BJ (cell line): ENCODE measurements at regions not wholly inside any gene's neighbourhood (a gene's known extent, or its start where the extent isn't known, plus 50 kb on each side); places are given as distances from the start of the nearest gene placed in this dataset.
"Not testable (repeated sequence)": the region's sequence is repeated elsewhere in the genome, so short reads cannot be mapped to it uniquely, and the experiment has no call there.

Experiments
- CTCF ChIA-PET: fragments of 350-600 bp; formaldehyde crosslinking; extraction: SDS; loops from one replicate; lab custom pipeline; 2021; ENCODE audit warnings: antibody characterized with exemption, inconsistent platforms; lab: Yijun Ruan, JAX
- POLR2A ChIA-PET: fragments of 300-600 bp; sonication (Branson Sonifier 250); formaldehyde crosslinking; extraction: SDS; loops from one replicate; lab custom pipeline; 2021; ENCODE audit warnings: antibody characterized with exemption; lab: Charles Lee
- DNase-seq: peaks from one replicate; pipeline ENCODE4 v3.0.0-alpha.2; 2011; ENCODE audit warnings: low read depth
- H3K27me3 ChIP-seq: 2 replicates; pipeline ENCODE4 v1.6.0; 2011; ENCODE audit warnings: low read length; ENCODE audit not compliant: control insufficient read depth, insufficient read depth
- H3K36me3 ChIP-seq: 2 replicates; pipeline ENCODE4 v1.5.1; 2011; ENCODE audit warnings: low read length; ENCODE audit not compliant: control insufficient read depth, insufficient read depth
- H3K4me3 ChIP-seq: 2 replicates; pipeline ENCODE4 v1.5.1; 2011; ENCODE audit warnings: low read depth, mild to moderate bottlenecking, control low read depth, low read length
- TF ChIP-seq, protein P1 (sequence below): IDR thresholded peaks from 2 replicates; pipeline ENCODE4 v1.5.1; 2011; ENCODE audit warnings: low read depth, mild to moderate bottlenecking, control low read depth, inconsistent platforms, low read length, moderate library complexity; ENCODE audit not compliant: insufficient read depth

DNA sequence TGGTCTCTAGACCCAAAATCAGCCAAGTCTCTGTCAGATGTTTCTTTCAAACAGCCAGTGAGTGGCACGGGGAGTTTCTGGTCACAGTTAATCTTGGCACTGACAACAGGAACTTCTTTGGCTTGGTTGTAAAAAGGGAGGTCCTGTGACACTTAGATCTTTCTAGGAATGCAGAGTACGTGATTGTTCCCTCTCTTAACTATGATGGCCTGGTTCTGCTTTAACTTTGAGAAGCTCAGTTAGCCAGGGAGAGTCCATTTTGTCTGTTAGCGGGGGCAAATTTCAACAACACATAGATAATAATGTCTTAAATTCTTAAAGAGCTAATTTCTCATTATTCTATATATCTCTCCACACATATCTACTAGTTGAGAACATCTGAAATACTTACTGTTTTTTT is 344.5 kb upstream of the LRRTM4 start:
- CTCF ChIA-PET = interaction anchor here (0.6 to 1.1 kb wide), 2 partner anchors 109 to 989 kb away, joined by 3 to 5 read pairs; no protein-coding TSS in a partner anchor
- Histone ChIP-seq H3K36me3 (no peaks in the 10 kb centered on the region), H3K27me3 (no peaks in the 10 kb centered on the region), H3K4me3 (no peak overlapping the region)
- POLR2A ChIA-PET = no interaction called here
- TF ChIP-seq, protein P1, sequence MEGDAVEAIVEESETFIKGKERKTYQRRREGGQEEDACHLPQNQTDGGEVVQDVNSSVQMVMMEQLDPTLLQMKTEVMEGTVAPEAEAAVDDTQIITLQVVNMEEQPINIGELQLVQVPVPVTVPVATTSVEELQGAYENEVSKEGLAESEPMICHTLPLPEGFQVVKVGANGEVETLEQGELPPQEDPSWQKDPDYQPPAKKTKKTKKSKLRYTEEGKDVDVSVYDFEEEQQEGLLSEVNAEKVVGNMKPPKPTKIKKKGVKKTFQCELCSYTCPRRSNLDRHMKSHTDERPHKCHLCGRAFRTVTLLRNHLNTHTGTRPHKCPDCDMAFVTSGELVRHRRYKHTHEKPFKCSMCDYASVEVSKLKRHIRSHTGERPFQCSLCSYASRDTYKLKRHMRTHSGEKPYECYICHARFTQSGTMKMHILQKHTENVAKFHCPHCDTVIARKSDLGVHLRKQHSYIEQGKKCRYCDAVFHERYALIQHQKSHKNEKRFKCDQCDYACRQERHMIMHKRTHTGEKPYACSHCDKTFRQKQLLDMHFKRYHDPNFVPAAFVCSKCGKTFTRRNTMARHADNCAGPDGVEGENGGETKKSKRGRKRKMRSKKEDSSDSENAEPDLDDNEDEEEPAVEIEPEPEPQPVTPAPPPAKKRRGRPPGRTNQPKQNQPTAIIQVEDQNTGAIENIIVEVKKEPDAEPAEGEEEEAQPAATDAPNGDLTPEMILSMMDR = no peak
- no peak for DNase-seq

DNA sequence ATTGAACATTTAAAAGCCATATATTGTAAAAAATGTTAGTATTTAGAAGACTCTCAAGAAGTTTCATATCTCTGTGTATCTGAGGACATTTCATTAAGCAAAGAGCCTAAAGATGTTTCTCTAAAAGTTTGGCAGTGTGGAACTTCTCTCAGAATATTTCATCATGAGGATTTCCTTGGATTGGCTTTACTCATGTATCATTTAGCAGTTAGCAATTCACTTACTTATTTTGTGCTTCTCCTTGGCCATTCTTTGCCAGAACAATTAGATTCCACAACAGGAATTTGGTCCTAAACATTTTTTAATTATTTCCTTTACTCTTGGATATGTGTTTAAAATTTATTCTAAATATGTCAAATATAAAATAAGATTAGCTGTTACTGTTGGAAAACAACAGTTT is 345.0 kb upstream of the LRRTM4 start:
- DNase-seq = no peak
- CTCF ChIA-PET = no interaction called here
- POLR2A ChIA-PET = no interaction called here
- TF ChIP-seq, protein P1 = no peak
- no peak overlapping the region for H3K4me3 ChIP-seq
- H3K36me3 ChIP-seq = no peaks in the 10 kb centered on the region
- H3K27me3 ChIP-seq = no peaks in the 10 kb centered on the region

DNA sequence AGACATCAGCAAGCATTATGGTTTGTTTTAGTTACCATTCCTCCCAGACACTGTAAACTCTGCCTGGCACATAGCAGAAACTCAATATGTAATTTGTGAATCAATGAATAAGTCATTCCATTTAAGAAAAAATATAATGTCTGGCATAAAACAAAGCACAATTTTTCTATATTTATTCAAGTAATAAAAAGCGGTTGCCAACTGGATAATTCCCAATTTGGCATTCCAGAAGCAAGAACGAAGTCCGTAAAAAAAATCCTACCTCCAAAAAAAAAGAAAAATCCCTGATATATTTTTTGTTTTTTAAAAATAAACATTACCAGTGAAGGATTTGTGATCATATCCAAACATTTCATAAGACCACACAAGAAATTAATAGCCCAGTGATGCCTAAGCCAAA is 351.3 kb upstream of the LRRTM4 start:
- Histone ChIP-seq H3K36me3 (no peaks in the 10 kb centered on the region), H3K27me3 (no peaks in the 10 kb centered on the region), H3K4me3 (no peak overlapping the region)
- POLR2A ChIA-PET = no interaction called here
- CTCF ChIA-PET = no interaction called here
- no peak for DNase-seq
- TF ChIP-seq, protein P1 = no peak

DNA sequence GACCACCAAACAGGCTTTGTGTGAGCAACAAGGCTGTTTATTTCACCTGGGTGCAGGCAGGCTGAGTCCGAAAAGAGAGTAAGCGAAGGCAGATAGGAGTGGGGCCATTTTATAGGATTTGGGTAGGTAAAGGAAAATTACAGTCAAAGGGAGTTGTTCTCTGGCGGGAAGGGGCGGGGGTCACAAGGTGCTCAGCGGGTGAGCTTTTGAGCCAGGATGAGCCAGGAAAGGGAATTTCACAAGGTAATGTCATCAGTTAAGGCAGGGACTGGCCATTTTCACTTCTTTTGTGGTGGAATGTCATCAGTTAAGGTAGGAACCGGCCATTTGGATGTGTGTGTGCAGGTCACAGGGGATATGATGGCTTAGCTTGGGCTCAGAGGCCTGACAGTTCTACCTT is 378.0 kb upstream of the LRRTM4 start:
- H3K4me3 ChIP-seq, DNase-seq, H3K27me3 ChIP-seq, POLR2A ChIA-PET, H3K36me3 ChIP-seq, CTCF ChIA-PET: not testable (repeated sequence)

DNA sequence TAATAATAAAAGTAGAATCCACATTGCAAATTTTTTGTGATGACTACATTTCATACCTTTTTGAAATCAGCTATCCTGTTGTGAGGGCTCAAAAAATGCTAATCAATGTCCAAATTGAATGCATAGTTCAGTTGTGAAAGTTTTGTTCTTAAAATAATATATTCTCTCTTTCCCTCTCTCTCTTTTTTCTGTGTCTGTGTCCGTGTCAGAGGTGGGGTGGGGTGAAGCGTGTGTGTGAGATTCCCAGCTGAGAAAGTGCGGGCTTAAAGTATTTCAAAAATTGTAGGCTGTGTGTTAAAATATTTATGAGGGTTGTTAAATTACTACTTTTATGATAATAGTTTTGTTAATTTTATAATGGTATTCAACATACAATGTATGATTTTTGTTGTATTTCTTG is 388.0 kb upstream of the LRRTM4 start:
- TF ChIP-seq, protein P1 = no peak
- H3K27me3 ChIP-seq = no peaks in the 10 kb centered on the region
- no peak overlapping the region for H3K4me3 ChIP-seq
- POLR2A ChIA-PET = no interaction called here
- no peaks in the 10 kb centered on the region for H3K36me3 ChIP-seq
- DNase-seq = no peak
- CTCF ChIA-PET = no interaction called here

DNA sequence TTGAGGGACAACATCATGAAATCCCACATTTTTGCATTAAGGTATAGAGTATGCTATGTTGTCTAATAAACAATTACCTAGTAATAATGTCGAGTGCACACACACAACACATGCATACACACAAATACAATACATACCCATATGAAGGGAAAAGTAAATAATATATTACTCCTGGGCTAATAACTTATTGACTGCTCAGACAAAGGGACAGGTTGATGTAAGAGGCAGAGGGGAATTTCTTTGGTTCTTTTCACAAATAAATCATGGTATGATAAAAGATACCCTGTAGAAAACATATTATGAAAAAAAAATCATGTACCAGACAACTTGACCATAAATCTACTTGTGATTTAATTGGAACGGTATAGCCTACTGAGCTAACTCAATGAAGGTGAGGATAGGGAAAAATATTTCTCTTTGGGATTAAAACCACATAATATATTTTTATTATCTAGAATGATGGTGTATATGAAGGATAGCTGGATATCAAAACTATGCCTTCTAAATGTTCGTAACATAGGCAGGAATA is 398.7 kb upstream of the LRRTM4 start:
- DNase-seq = no peak
- Histone ChIP-seq H3K4me3 (no peak overlapping the region), H3K36me3 (no peaks in the 10 kb centered on the region), H3K27me3 (no peaks in the 10 kb centered on the region)
- TF ChIP-seq, protein P1 = no peak
- ChIA-PET POLR2A (no interaction called here), CTCF (no interaction called here)
